H1 (cell line): ENCODE measurements at regions not wholly inside any gene's neighbourhood (a gene's known extent, or its start where the extent isn't known, plus 50 kb on each side); places are given as distances from the start of the nearest gene placed in this dataset.

Experiments
- KDM4A ChIP-seq: IDR thresholded peaks from one replicate; pipeline ENCODE4 v1.7.1; 2012; ENCODE audit warnings: low read depth, mild to moderate bottlenecking, moderate library complexity, low read length, inconsistent platforms; ENCODE audit not compliant: severe bottlenecking

GRCh38 chr10:78300526-78300925 lies 266.9 kb downstream of the RPS24 start (continued):
- no peak for TF ChIP-seq KDM4A
